Activated T-helper 2 cell treated with anti-CD3 and anti-CD28 coated beads, Interferon-gamma antibody, Interleukin-2, Interleukin-4, amounts not matched to agents 10 μg/mL and 5 μg/mL and 100 μg/mL, durations not matched to agents 14 hours and 24 hours and 36 hours (primary cell): ENCODE measurements at regions not wholly inside any gene's neighbourhood (a gene's known extent, or its start where the extent isn't known, plus 50 kb on each side); places are given as distances from the start of the nearest gene placed in this dataset.
"Not testable (repeated sequence)": the region's sequence is repeated elsewhere in the genome, so short reads cannot be mapped to it uniquely, and the experiment has no call there.

Experiments used
- DNase-seq: peaks from one replicate; pipeline ENCODE4 v3.0.0; 2021; ENCODE audit warnings: low spot score
- H3K27ac Mint-ChIP-seq: one replicate; pipeline ENCODE4 v1.8.0; 2021; ENCODE audit warnings: mixed read lengths
- H3K27me3 Mint-ChIP-seq: one replicate; pipeline ENCODE4 v1.8.0; 2021; ENCODE audit warnings: low read depth, mixed read lengths
- H3K36me3 Mint-ChIP-seq: one replicate; pipeline ENCODE4 v1.8.0; 2021; ENCODE audit warnings: low read depth, mixed read lengths
- H3K4me1 Mint-ChIP-seq: one replicate; pipeline ENCODE4 v1.8.0; 2021; ENCODE audit warnings: low read depth, mixed read lengths
- H3K4me3 Mint-ChIP-seq: one replicate; pipeline ENCODE4 v1.8.0; 2021; ENCODE audit warnings: low read depth, mild to moderate bottlenecking, moderate library complexity, mixed read lengths
- H3K9me3 Mint-ChIP-seq: one replicate; pipeline ENCODE4 v1.8.0; 2021; ENCODE audit warnings: mixed read lengths
- intact Hi-C: fragments of 100-400 bp; cut with micrococcal nuclease; formaldehyde crosslinking; loops from one replicate; pipeline ENCODE4 v1.15.1; 2023

DNA sequence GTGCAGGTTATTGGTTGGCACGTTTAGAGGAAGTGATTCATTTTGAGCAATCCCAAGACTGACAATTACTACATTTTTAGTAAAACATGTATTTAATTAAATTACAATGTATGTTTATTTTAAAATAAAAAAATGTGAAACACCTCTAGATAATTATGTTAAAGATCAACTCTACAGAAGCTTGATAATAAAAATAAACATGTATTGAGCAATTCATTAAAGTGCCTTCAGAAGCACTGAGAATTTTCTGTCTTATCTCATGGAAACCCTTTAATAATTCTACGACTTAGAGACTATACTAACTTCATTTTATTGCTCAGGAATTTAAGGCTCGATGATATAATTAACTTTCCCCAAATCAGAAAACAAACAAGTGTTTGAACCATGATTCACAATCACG is 208.0 kb upstream of the BRINP3 start:
- Mint-ChIP-seq H3K9me3 (peaks cover 9% of the 10 kb centered on the region), H3K27me3 (no peaks in the 10 kb centered on the region), H3K36me3 (no peaks in the 10 kb centered on the region), H3K4me3 (no peak overlapping the region), H3K4me1 (no peaks in the 10 kb centered on the region), H3K27ac (no peak overlapping the region)
- no peak for DNase-seq
- intact Hi-C loops, result no loop called here

DNA sequence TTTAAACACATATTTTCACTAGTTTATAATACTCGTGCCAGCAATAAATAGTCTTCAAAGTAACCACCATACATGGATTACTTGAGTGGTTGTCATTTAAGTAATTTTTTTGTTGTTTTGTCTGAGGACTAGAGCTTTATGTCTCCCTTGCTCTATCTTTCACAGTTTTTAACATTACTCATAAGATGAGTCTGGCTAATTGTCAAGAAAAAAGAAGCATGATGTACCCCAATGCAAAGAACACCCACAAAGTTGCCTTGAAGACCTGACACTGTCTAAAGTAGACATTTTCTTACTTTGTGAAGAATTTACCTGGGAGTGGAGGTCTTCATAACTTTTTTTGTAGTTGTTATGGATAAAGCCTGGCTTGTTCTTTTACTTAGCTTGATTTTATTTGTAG is 210.4 kb upstream of the BRINP3 start:
- DNase-seq, result no peak
- Mint-ChIP-seq H3K4me3 (no peak overlapping the region), H3K36me3 (no peaks in the 10 kb centered on the region), H3K9me3 (peaks cover 14% of the 10 kb centered on the region), H3K27ac (no peak overlapping the region), H3K27me3 (no peaks in the 10 kb centered on the region), H3K4me1 (no peaks in the 10 kb centered on the region)
- intact Hi-C loops, result no loop called here

DNA sequence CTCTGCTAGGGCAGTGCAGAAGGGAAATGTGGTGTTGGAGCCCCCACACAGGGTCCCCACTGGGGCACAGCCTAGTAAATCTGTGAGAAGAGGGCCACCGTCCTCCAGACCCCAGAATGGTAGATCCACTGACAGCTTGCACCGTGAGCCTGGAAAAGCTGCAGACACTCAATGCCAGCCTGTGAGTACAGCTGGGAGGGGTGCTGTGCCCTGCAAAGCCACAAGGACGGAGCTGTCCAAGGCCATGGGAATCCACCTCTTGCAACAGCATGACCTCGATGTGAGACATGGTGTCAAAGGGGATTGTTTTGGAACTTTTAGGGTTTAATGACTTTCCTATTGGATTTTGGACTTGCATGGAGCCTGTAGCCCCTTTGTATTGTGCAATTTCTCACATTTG is 220.8 kb upstream of the BRINP3 start:
- peaks cover 12% of the 10 kb centered on the region for H3K9me3 Mint-ChIP-seq

GRCh38 chr1:190699165-190699564 is 221.5 kb upstream of the BRINP3 start:
- intact Hi-C loops, result no loop called here
- Mint-ChIP-seq H3K4me3 (no peak overlapping the region), H3K27ac (no peak overlapping the region), H3K27me3 (no peaks in the 10 kb centered on the region), H3K9me3 (peaks cover 12% of the 10 kb centered on the region), H3K4me1 (no peaks in the 10 kb centered on the region), H3K36me3 (no peaks in the 10 kb centered on the region)
- no peak for DNase-seq

More for the DNA sequence above, 220.8 kb upstream of the BRINP3 start:
- H3K27ac Mint-ChIP-seq, H3K4me1 Mint-ChIP-seq, DNase-seq, H3K4me3 Mint-ChIP-seq, intact Hi-C loops, H3K36me3 Mint-ChIP-seq, H3K27me3 Mint-ChIP-seq: not testable (repeated sequence)

GRCh38 chr1:190708418-190709057 is 230.9 kb upstream of the BRINP3 start:
- Mint-ChIP-seq H3K4me1 (no peaks in the 10 kb centered on the region), H3K27me3 (no peaks in the 10 kb centered on the region), H3K27ac (no peak overlapping the region), H3K4me3 (no peak overlapping the region), H3K9me3 (peaks cover 13% of the 10 kb centered on the region), H3K36me3 (no peaks in the 10 kb centered on the region)
- DNase-seq, result no peak
- intact Hi-C loops, result no loop called here

DNA sequence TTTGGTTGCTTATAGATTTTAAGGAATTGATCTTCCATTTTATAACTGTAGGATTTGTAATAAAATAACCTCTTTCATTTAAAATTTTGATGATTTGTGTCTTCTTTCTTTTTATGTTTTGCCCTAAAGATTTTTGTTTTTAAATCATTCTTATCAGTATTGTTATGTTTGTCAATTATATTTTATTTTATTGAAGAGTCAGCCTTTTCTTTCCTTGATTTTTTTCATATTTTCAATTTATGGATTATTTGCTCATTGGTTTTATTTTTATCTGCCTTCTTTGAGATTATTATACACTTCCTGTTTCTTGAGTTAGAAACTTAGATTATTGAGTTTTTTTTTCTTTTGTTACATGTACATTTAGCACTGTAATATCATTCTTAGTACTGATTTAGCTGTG is 233.4 kb upstream of the BRINP3 start:
- Mint-ChIP-seq H3K4me3 (no peak overlapping the region), H3K36me3 (no peaks in the 10 kb centered on the region)

GRCh38 chr1:190717055-190717454 is 239.4 kb upstream of the BRINP3 start:
- Mint-ChIP-seq H3K27me3 (no peaks in the 10 kb centered on the region), H3K9me3 (peaks cover 8% of the 10 kb centered on the region), H3K36me3 (no peaks in the 10 kb centered on the region), H3K4me1 (no peaks in the 10 kb centered on the region), H3K4me3 (no peak overlapping the region), H3K27ac (no peak overlapping the region)
- DNase-seq, result no peak
- intact Hi-C loops, result no loop called here

More for the DNA sequence above, 233.4 kb upstream of the BRINP3 start:
- DNase-seq, result no peak
- Mint-ChIP-seq H3K27ac (no peak overlapping the region), H3K4me1 (no peaks in the 10 kb centered on the region), H3K9me3 (peaks cover 13% of the 10 kb centered on the region), H3K27me3 (no peaks in the 10 kb centered on the region)
- intact Hi-C loops, result no loop called here

- Mint-ChIP-seq H3K9me3 (no peaks in the 10 kb centered on the region), H3K4me1 (no peaks in the 10 kb centered on the region), H3K4me3 (no peak overlapping the region), H3K36me3 (no peaks in the 10 kb centered on the region), H3K27ac (no peak overlapping the region), H3K27me3 (no peaks in the 10 kb centered on the region)
- intact Hi-C loops, result no loop called here
- no peak for DNase-seq
These were observed 259.4 kb upstream of the BRINP3 start for GRCh38 chr1:190736971-190737590.

DNA sequence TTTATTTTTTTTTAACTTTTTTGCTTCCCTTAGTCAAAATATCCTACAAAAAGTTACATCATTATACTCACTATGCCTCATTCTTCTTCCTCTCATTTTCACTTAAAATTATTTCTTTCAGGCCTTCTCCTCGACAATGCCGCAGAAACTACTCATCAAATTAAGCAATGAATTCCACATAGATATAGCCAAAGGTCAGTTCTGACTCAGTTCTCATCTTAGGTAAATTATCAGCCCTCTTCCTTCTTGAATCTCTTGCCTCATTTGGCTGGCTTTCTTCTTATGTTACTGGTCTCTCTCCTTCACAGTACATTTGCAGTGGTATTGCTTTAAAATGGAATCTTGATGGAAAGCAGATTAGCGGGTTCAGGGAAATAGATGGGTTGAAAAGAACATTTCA is 260.7 kb upstream of the BRINP3 start:
- intact Hi-C loops, result no loop called here
- H3K27ac Mint-ChIP-seq, result no peak overlapping the region
- no peak overlapping the region for H3K4me3 Mint-ChIP-seq
- DNase-seq, result no peak
- H3K36me3 Mint-ChIP-seq, result no peaks in the 10 kb centered on the region
- no peaks in the 10 kb centered on the region for H3K27me3 Mint-ChIP-seq
- H3K4me1 Mint-ChIP-seq, result no peaks in the 10 kb centered on the region
- H3K9me3 Mint-ChIP-seq, result peaks cover 4% of the 10 kb centered on the region

DNA sequence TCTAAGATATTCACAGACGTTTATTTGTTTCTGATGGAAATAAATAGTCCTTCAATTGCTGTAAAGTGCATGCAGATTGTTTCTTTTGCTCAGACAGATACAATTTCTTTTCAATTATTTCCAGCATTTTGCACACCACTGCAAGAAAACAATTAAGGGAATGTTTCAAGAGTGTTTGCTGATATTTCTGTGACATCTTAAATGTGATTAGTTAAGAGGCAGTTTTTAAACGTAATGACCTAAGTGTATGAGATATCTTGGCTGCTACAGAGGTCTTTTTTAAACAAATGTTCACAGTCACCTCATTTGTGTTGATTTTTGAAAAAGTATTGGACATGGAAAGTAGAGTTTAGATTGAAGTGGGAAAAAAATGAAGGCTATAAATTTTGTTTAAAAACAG is 262.3 kb upstream of the BRINP3 start:
- Mint-ChIP-seq H3K9me3 (peaks cover 13% of the 10 kb centered on the region), H3K36me3 (no peaks in the 10 kb centered on the region), H3K4me3 (no peak overlapping the region), H3K4me1 (no peaks in the 10 kb centered on the region), H3K27ac (no peak overlapping the region), H3K27me3 (no peaks in the 10 kb centered on the region)
- intact Hi-C loops, result no loop called here
- DNase-seq, result no peak

DNA sequence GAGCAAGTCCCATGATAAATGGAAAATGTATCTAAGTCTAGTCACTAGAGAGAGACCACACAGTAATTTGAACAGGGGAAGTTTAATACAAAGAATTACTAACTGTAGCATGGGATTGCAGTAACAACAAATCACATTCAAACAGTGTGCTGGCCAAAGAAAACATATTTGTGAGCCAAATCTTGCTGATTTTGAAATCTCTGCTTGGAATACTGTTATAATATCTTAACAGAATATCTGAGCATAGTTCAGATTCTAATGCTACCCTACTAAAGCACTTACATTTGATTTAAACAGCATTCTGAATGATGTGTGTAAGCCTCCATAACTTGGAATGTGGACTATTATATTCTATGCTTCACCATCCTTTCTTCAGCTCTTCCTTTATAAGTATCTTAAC is 270.0 kb upstream of the BRINP3 start:
- no peaks in the 10 kb centered on the region for H3K27me3 Mint-ChIP-seq
- peaks cover 23% of the 10 kb centered on the region for H3K9me3 Mint-ChIP-seq
- H3K4me3 Mint-ChIP-seq, result no peak overlapping the region
- H3K27ac Mint-ChIP-seq, result no peak overlapping the region
- no peaks in the 10 kb centered on the region for H3K36me3 Mint-ChIP-seq
- no peaks in the 10 kb centered on the region for H3K4me1 Mint-ChIP-seq
- no peak for DNase-seq
- intact Hi-C loops, result no loop called here

GRCh38 chr1:190752131-190752530 is 274.5 kb upstream of the BRINP3 start:
- Mint-ChIP-seq H3K9me3 (peaks cover 6% of the 10 kb centered on the region), H3K4me1 (no peaks in the 10 kb centered on the region)

GRCh38 chr1:190754666-190755065 is 277.0 kb upstream of the BRINP3 start:
- Mint-ChIP-seq H3K27me3 (no peaks in the 10 kb centered on the region), H3K4me1 (no peaks in the 10 kb centered on the region), H3K4me3 (no peak overlapping the region), H3K36me3 (no peaks in the 10 kb centered on the region), H3K9me3 (peaks cover 10% of the 10 kb centered on the region), H3K27ac (no peak overlapping the region)
- no peak for DNase-seq
- intact Hi-C loops, result no loop called here

More at GRCh38 chr1:190752131-190752530, 274.5 kb upstream of the BRINP3 start:
- no peaks in the 10 kb centered on the region for H3K27me3 Mint-ChIP-seq
- no peak overlapping the region for H3K4me3 Mint-ChIP-seq
- no peaks in the 10 kb centered on the region for H3K36me3 Mint-ChIP-seq
- no peak for DNase-seq
- H3K27ac Mint-ChIP-seq, result no peak overlapping the region
- intact Hi-C loops, result no loop called here
